Heart left ventricle (tissue), 13 donors: ENCODE measurements at regions not wholly inside any gene's neighbourhood (a gene's known extent, or its start where the extent isn't known, plus 50 kb on each side); places are given as distances from the start of the nearest gene placed in this dataset.

Source experiments
- CTCF ChIP-seq, 12 donors: fragments of 200-600 bp; sonication (generic) in 4 of 12; IDR thresholded peaks; one replicate each; pipeline versions ENCODE4 v1.5.0 to v1.8.0; 2018 to 2022; ENCODE audit warnings: antibody characterized with exemption in 12 of 12, mild to moderate bottlenecking in 5 of 12
- POLR2A ChIP-seq, 2 donors: fragments of 450-650 bp; IDR thresholded peaks; one replicate each; pipeline ENCODE4 v1.6.1; 2017; ENCODE audit warnings: antibody characterized with exemption in 2 of 2, mild to moderate bottlenecking in 2 of 2, moderate library complexity in 2 of 2
- donor health status: ischemic (EF 13 %, LVEDD 7.1; RV severe dilation, severe dysfunction).
- donor health status: DM: no; HTN: yes; CAD: no.
- donor health status: DM: no; HTN: no; CAD: no.
- donor health status: ischemic (EF 25% LVEDD 6.9; RV normal size, moderate dysfunction).
- donor health status: ischemic (EF 25% LVEDD 5.7; RV mildly dilated, moderate dysfunction).
- donor health status: ischemic (EF 35%, LVEDD 5.7; RV mildly dilated, moderate dysfunction).
- donor health status: nonischemic (EF 11% LVEDD 7.7; RV severe dilation, severe dysfunction).
- donor health status: DM: yes; HTN: yes; CAD: no.
- donor health status: PGD.
- donor health status: ischemic (EF 29% LVEDD 5.4; RV normal size, mild dysfunction).
- donor health status: nonischemic (EF 23%, LVEDD 6.1; RV moderate dilation, normal function).

- TF ChIP-seq POLR2A (IDR thresholded peaks at IDR 0.05), result no peak
- TF ChIP-seq CTCF (IDR thresholded peaks at IDR 0.05), result no peak
Measured at GRCh38 chr14:65173973-65174693, 71.8 kb upstream of the MAX start.
